ENCODE measurements at regions not wholly inside any gene's neighbourhood (a gene's known extent, or its start where the extent isn't known, plus 50 kb on each side); places are given as distances from the start of the nearest gene placed in this dataset.

- DNase-seq = no peak
- no peak for TF ChIP-seq POLR2A (IDR thresholded peaks at IDR 0.05; ENCODE audit: low read length)
These were observed 705.9 kb downstream of the CCDC85A start for GRCh38 chr2:56889738-56890137.

GRCh38 chr2:56892382-56892781 lies 708.6 kb downstream of the CCDC85A start:
- no peak for DNase-seq
- TF ChIP-seq POLR2A (IDR thresholded peaks at IDR 0.05; ENCODE audit: low read length) (no peak), GATA1 (IDR thresholded peaks at IDR 0.05; ENCODE audit: low read depth, low read length) (no peak)

- TF ChIP-seq POLR2A (IDR thresholded peaks at IDR 0.05; ENCODE audit: low read length) (no peak), GATA1 (IDR thresholded peaks at IDR 0.05; ENCODE audit: low read depth, low read length) (no peak)
- DNase-seq = no peak
These were observed 715.2 kb downstream of the CCDC85A start for GRCh38 chr2:56898986-56899385.

- TF ChIP-seq POLR2A (IDR thresholded peaks at IDR 0.05; ENCODE audit: low read length) = no peak
- TF ChIP-seq GATA1 (IDR thresholded peaks at IDR 0.05; ENCODE audit: low read depth, low read length) = no peak
- DNase-seq = no peak
These were observed 728.7 kb downstream of the CCDC85A start for GRCh38 chr2:56912490-56912889.

- no peak for DNase-seq
- TF ChIP-seq GATA1 (IDR thresholded peaks at IDR 0.05; ENCODE audit: low read depth, low read length) (no peak), POLR2A (IDR thresholded peaks at IDR 0.05; ENCODE audit: low read length) (no peak)
These were observed 735.0 kb downstream of the CCDC85A start for GRCh38 chr2:56918790-56919189.

- no peak for DNase-seq
- TF ChIP-seq GATA1 (IDR thresholded peaks at IDR 0.05; ENCODE audit: low read depth, low read length) (no peak), POLR2A (IDR thresholded peaks at IDR 0.05; ENCODE audit: low read length) (no peak)
These were observed 750.2 kb downstream of the CCDC85A start for GRCh38 chr2:56933976-56934375.

- TF ChIP-seq GATA1 (IDR thresholded peaks at IDR 0.05; ENCODE audit: low read depth, low read length) = no peak
- no peak for TF ChIP-seq POLR2A (IDR thresholded peaks at IDR 0.05; ENCODE audit: low read length)
- no peak for DNase-seq
These were observed 751.1 kb downstream of the CCDC85A start for GRCh38 chr2:56934866-56935265.

GRCh38 chr2:56940054-56940453 lies 756.3 kb downstream of the CCDC85A start:
- no peak for DNase-seq
- TF ChIP-seq GATA1 (IDR thresholded peaks at IDR 0.05; ENCODE audit: low read depth, low read length) (no peak), POLR2A (IDR thresholded peaks at IDR 0.05; ENCODE audit: low read length) (no peak)

- no peak for DNase-seq
- no peak for TF ChIP-seq GATA1 (IDR thresholded peaks at IDR 0.05; ENCODE audit: low read depth, low read length)
- TF ChIP-seq POLR2A (IDR thresholded peaks at IDR 0.05; ENCODE audit: low read length) = no peak
These were observed 769.1 kb downstream of the CCDC85A start for GRCh38 chr2:56952871-56953270.

GRCh38 chr2:56960581-56960980 lies 776.8 kb downstream of the CCDC85A start:
- TF ChIP-seq POLR2A (IDR thresholded peaks at IDR 0.05; ENCODE audit: low read length) (no peak), GATA1 (IDR thresholded peaks at IDR 0.05; ENCODE audit: low read depth, low read length) (no peak)
- no peak for DNase-seq

- no peak for TF ChIP-seq POLR2A (IDR thresholded peaks at IDR 0.05; ENCODE audit: low read length)
- no peak for TF ChIP-seq GATA1 (IDR thresholded peaks at IDR 0.05; ENCODE audit: low read depth, low read length)
- no peak for DNase-seq
These were observed 778.9 kb downstream of the CCDC85A start for GRCh38 chr2:56962673-56963072.

GRCh38 chr2:56969513-56969912 lies 785.7 kb downstream of the CCDC85A start:
- TF ChIP-seq GATA1 (IDR thresholded peaks at IDR 0.05; ENCODE audit: low read depth, low read length) (no peak), POLR2A (IDR thresholded peaks at IDR 0.05; ENCODE audit: low read length) (no peak)
- no peak for DNase-seq

GRCh38 chr2:56971383-56971974 lies 787.7 kb downstream of the CCDC85A start:
- no peak for TF ChIP-seq POLR2A (IDR thresholded peaks at IDR 0.05; ENCODE audit: low read length)
- TF ChIP-seq GATA1 (IDR thresholded peaks at IDR 0.05; ENCODE audit: low read depth, low read length) = no peak
- no peak for DNase-seq

- TF ChIP-seq POLR2A (IDR thresholded peaks at IDR 0.05; ENCODE audit: low read length) = no peak
- TF ChIP-seq GATA1 (IDR thresholded peaks at IDR 0.05; ENCODE audit: low read depth, low read length) = no peak
- no peak for DNase-seq
These were observed 797.8 kb downstream of the CCDC85A start for GRCh38 chr2:56981554-56981953.

GRCh38 chr2:56985609-56986008 lies 801.8 kb downstream of the CCDC85A start:
- TF ChIP-seq GATA1 (IDR thresholded peaks at IDR 0.05; ENCODE audit: low read depth, low read length) = no peak
- no peak for TF ChIP-seq POLR2A (IDR thresholded peaks at IDR 0.05; ENCODE audit: low read length)
- no peak for DNase-seq

GRCh38 chr2:57022496-57022895 lies 838.7 kb downstream of the CCDC85A start:
- TF ChIP-seq GATA1 (IDR thresholded peaks at IDR 0.05; ENCODE audit: low read depth, low read length) (no peak), POLR2A (IDR thresholded peaks at IDR 0.05; ENCODE audit: low read length) (no peak)
- DNase-seq = no peak

Measured in erythroblast (primary cell).